GM21423 (cell line): ENCODE measurements at regions not wholly inside any gene's neighbourhood (a gene's known extent, or its start where the extent isn't known, plus 50 kb on each side); places are given as distances from the start of the nearest gene placed in this dataset.

Experiments used
- ATAC-seq: cut with Tn5 transposase; IDR thresholded peaks from one replicate; pipeline ENCODE4 v1.9.1; 2021; ENCODE audit warnings: mild to moderate bottlenecking, moderate library complexity; ENCODE audit not compliant: unreplicated experiment

DNA sequence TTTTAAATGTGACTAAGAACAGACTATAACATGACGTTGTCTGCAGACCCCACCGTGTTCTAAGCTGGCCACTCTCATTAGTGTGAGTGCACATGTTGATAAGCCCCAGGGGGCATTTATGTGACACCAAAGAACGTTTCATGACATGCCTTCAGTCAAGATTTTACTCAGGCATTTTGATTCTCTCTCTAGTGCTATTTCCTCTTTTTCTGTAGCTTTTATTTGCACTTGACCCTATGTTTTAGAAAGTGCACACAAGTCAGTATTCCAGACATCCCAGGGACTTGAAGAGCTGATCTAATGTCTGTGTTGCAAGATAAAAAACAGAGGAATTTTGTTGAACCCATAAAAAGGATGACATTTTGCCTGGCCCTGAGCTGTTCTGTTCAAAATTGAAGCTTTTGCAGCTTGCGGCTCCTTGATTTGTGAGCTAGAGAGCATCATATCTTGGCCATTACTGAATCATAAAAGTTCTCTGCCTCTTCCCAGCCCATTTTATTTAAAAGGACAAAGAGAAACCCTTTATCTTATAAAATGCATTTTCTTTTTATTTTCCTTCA is 80.9 kb upstream of the TYRP1 start:
- ATAC-seq, result no peak

DNA sequence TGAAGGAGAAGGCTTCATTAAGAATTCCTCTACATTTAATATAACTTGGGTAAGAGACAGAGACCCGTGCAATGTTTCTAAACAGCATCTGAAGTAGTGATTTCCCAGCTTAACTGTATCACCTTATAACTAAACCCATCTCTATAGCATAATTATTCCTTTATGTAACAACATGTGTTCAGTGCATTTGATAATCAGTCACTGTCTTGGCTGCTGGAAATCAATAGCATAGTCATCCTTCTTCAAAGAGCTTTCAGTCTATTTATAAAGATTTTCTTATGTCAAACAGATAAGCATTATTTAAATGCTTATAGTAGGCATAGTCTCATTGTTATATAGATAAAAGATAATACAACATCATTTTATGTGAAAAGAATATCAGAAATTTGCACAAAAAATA is 80.1 kb upstream of the TYRP1 start:
- no peak for ATAC-seq

DNA sequence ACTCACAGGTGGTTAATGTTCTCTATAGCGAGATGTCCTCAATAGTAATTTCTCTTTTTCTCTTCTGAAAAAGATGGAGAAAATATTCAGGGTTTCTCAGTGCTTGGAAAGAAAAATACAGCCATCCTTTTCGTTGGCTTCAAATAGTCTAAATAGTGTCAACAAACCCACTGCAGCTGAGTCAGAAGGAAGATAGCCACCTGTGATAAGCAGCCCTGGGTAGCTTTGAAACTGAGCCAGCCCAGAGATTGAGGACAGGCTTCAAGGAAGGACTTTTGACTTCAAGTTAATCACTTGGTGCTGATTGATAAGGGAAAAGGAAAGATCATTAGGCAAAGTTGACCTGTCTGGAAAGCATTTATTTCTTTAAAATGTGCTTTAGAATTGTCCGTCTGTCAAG is 78.7 kb upstream of the TYRP1 start:
- ATAC-seq, result no peak

DNA sequence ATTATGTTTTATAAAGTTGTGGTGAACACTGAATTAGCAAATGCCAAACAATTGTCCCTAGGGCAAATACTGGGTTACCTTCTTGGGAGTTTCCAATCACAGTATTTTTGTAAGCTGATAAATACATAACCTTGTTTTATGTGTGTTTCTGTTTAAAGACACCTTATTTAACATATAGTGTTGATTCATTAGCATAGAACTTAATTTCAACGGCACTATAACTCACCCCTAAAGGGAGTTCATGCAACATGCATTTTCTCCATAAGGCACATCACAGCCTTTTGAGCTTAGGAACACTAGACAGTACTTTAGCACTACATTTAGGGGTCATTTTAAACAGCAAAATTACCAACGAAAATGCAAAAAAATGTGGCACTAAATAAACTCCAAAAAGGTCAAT is 74.2 kb upstream of the TYRP1 start:
- ATAC-seq, result no peak

DNA sequence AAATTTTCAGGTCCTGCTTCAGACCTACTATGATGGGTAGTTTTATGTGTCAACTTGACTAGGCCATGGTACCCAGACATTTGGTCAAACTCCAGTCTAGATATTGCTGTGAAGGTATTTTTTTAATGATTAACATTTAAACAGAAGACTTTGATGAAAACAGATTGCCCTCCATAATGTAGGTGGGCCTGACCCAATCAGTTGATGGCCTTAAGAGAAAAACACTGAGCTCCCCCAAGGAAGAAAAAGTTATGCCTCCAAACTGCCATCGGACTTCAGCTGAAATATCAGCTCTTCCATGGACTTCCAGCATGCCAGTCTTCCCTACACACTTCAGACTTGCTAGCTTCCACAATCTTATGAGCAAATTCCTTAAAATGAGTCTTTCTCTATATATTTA is 67.3 kb upstream of the TYRP1 start:
- no peak for ATAC-seq

DNA sequence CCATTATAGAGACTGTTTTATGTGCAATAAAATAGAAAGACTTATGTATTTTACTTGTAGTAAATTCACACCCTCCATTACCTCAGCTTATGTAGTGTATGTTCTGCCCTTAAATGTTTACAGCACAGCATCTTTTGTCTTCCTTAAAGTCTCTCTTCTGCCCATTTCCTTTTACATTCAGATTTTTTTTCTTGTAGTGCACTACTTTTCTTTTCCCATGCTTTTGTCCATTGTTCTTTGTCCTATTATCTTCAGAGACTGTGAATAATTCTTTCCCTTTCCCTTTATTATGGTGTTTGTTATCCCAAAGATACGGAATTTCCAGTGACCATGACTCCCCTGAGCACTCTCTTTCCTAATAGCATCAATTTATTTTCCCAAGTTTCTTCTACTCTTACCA is 66.1 kb upstream of the TYRP1 start:
- ATAC-seq, result no peak

DNA sequence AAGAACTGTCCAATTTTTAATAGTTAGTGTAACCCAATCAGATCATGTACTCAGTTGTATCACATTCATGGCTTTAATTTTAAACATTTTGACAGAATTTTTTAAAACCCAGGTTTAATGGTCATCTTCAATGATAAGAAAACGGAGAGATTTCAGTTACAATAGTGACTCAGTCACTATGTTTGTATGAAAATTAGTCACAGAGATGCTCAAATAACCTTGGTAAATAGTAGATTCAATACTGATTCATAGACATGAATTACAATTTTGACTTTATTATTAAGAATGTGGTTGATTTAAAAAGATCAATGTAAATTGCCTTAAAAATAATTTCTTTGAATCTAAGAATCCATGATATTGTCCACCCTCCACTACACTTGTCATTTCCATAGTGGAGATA is 64.6 kb upstream of the TYRP1 start:
- no peak for ATAC-seq

DNA sequence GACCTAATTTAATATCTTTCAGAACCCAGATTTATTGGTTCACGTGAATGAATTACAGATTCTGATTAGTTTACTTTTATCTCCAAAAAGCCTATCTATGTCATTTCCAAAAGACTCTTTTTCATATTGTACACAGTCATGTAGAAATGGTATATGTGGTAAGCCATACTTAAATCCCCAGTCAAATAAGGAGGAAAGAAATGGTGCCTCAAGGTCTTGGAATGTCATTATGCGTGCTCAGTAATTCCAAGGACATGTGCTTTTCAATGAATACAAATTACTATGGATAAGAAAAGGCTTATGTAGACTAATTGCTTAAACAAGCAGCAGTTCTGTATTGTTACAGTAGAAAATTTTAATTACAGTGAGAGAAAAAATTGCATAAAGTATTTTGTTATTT is 64.1 kb upstream of the TYRP1 start:
- no peak for ATAC-seq

DNA sequence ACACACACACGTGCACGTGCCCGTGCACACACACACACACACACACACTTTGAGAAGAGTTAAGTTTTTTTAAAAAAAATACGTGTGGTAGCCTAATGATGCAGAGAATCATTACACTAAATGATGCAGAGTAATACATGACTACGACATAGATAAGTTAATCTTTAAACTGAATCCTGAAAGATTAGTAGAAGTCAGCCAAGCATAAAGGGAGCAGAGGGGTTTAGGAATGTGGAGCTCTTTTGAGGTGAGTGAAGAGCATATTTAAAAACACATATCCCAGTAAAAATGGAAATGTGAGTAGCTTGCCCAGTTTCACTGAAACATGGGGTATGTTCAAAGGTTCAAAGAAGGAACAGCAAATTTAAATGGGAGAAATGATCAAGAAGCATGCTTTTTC is 61.3 kb upstream of the TYRP1 start:
- ATAC-seq, result no peak

DNA sequence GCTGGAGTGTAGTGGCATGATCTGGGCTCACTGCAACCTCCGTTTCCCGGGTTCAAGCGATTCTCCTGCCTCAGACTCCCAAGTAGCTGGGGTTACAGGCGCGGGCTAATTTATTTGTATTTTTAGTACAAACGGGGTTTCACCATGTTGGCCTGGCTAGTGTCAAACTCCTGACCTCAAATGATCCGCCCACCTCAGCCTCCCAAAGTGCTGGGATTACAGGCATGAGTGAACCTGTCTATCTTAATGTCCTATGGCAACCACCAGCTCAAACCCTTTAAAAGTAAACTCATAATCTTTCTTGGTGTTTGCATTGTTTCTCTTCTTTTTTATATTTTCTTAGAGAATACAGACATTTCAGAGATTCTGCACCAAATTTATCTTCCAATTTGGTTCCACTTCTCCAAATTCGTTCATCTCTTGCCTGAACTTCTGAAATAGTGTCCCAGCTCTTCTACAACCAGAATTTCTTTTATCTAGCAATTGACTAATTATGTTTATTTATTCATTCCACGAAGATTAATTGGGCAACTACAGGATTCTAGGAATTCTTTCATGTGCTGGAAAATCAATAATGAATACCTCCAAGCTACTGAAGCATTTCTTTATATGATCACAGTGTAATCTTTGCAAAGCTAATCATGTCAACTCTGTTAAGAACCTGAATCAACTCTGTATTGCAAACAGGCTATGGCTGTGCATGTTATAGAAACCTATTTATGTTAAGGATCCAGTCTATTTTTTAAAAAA is 60.0 kb upstream of the TYRP1 start:
- no peak for ATAC-seq

DNA sequence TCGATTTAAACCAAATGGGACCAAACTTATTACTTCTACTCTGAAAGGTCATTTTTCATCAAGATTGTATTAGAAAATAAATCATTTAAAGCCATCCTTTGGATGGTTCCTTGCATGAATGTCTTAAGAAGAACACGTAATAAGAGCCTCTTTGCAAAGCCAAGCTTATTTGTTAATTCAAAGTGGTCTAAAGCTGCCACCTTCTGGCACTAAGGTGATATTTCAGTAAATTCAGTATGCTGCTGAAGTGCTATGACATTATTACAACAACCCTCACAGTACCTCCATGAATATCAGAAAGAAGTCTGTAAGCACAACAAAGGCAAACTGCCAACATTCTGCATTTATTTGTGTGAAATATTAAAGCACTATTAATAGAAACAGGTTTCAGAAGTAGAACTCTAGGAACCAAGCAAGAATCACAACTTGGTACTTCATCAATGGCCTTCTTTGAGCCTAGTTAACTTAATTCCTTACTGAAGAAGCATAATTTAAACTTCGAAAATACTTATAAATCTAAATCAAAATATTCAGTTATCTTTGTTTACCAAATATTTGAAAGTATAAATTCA is 53.1 kb upstream of the TYRP1 start:
- no peak for ATAC-seq

DNA sequence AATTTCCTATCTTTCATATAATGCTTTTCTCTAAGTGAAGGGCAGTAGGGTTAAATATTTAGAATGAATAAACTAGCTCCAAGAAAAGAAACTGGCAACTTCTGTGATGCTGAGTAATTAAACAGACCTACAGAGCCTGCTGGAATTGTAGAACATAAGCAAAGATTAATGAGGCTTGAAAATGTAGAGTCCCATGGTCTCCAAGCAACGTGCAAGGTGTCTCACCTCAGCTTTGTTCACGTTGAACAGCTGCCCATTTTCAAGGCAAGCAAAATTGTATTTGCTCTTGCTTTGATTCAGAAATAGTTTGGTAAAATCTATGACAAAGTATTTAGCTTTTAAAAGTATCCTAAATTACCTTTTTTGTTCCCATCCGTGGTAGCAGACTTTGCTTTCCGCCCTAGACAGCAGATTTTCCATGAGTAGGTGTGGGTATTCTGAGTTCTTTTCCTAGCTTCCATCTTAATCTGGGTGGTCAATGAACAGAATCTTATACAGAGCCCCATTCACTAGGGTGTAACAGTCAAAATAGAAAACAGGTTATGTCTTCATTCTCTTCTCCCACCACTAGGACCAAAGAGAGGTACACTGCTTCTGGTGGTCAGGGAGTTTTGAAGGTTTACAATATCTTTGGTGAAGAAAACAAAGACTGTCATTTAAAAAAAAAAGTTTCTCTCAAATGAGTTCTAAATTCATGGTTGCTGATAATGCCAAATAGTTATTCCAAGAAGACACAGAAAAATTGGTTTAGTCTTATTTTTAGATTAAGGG is 52.1 kb upstream of the TYRP1 start:
- no peak for ATAC-seq
